Esophagus squamous epithelium (tissue), 4 donors: ENCODE measurements at regions not wholly inside any gene's neighbourhood (a gene's known extent, or its start where the extent isn't known, plus 50 kb on each side); places are given as distances from the start of the nearest gene placed in this dataset.

Experiments
- POLR2A ChIP-seq, 4 donors: fragments of 450-650 bp; IDR thresholded peaks; one replicate each; pipeline ENCODE4 v1.6.1; 2017; ENCODE audit warnings: antibody characterized with exemption in 4 of 4, mild to moderate bottlenecking in 4 of 4, moderate library complexity in 3 of 4
- TF ChIP-seq, protein P1 (sequence below), 6 experiments: fragments of 450-650 bp in 4 of 6; fragments of 200-600 bp in 2 of 6; sonication (generic) in 2 of 6; IDR thresholded peaks; one replicate each; pipeline ENCODE4 v1.5.1; 2016 to 2019; ENCODE audit warnings: antibody characterized with exemption in 6 of 6, mild to moderate bottlenecking in 4 of 6, moderate library complexity in 4 of 6

DNA sequence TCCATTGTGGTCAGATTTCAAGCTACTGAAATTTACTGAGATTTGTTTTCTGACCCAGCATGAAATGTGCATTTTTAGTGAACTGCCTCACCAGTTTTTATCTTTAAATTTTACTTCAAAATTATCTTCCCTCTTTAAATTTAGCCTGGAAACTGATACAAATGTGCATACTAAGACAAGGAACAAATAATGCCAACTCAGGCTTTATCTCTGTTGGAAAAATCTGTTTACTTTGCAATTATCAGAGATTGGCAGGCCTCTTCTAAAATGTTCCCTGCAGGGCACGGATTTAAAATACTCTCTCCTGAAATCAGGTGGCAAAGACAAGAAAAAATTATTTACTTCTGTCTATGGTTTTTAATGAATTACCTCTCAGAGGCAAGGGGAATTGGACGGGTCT is 151.0 kb upstream of the PTCH1 start:
- TF ChIP-seq, protein P1, sequence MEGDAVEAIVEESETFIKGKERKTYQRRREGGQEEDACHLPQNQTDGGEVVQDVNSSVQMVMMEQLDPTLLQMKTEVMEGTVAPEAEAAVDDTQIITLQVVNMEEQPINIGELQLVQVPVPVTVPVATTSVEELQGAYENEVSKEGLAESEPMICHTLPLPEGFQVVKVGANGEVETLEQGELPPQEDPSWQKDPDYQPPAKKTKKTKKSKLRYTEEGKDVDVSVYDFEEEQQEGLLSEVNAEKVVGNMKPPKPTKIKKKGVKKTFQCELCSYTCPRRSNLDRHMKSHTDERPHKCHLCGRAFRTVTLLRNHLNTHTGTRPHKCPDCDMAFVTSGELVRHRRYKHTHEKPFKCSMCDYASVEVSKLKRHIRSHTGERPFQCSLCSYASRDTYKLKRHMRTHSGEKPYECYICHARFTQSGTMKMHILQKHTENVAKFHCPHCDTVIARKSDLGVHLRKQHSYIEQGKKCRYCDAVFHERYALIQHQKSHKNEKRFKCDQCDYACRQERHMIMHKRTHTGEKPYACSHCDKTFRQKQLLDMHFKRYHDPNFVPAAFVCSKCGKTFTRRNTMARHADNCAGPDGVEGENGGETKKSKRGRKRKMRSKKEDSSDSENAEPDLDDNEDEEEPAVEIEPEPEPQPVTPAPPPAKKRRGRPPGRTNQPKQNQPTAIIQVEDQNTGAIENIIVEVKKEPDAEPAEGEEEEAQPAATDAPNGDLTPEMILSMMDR (IDR thresholded peaks at IDR 0.05), result no peak
- no peak for TF ChIP-seq POLR2A (IDR thresholded peaks at IDR 0.05)
